ENCODE measurements at regions not wholly inside any gene's neighbourhood (a gene's known extent, or its start where the extent isn't known, plus 50 kb on each side); places are given as distances from the start of the nearest gene placed in this dataset.

DNA sequence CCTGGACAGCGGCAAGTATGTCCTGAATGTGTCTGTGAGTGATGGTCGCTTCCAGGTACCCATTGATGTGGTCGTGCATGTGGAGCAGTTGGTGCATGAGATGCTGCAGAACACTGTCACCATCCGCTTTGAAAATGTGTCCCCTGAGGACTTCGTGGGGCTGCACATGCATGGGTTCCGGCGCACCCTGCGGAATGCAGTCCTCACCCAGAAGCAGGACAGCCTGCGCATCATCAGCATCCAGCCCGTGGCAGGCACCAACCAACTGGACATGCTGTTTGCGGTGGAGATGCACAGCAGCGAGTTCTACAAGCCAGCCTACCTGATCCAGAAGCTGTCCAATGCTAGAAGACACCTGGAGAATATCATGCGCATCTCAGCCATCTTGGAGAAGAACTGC, 125.3 kb upstream of the MTNR1B start:
- no peaks in the 10 kb centered on the region for H3K9me3 ChIP-seq (ENCODE audit: control extremely low read depth in 1 of 5, control insufficient read depth in 4 of 5, insufficient read depth in 2 of 5, low read depth in 1 of 5, low read length in 4 of 5)
- H3K27me3 ChIP-seq (replicated peaks in 2 of 5; ENCODE audit: control insufficient read depth in 4 of 5, insufficient read depth in 5 of 5, low read length in 4 of 5) = no peaks in the 10 kb centered on the region
- 95% methylated on average over 13 of the region's 13 CpGs for WGBS (ENCODE audit: insufficient coverage)
- no peak overlapping the region for H3K27ac ChIP-seq (ENCODE audit: insufficient read depth in 1 of 2, low read depth in 1 of 2, low read length in 2 of 2, poor library complexity in 1 of 2, severe bottlenecking in 2 of 2)
- POLR2A ChIA-PET = no interaction called here
- H3K4me1 ChIP-seq (ENCODE audit: control extremely low read depth in 1 of 4, control insufficient read depth in 4 of 4, insufficient read depth in 4 of 4, low read length in 3 of 4) = no peaks in the 10 kb centered on the region
- H3K4me3 ChIP-seq (ENCODE audit: control insufficient read depth in 1 of 7, extremely low read depth in 1 of 7, insufficient read depth in 4 of 7, low read depth in 2 of 7, low read length in 6 of 7) = no peak overlapping the region
- CTCF ChIA-PET = interaction anchor here (1.2 kb wide), 1 partner anchor 9 kb away, joined by 3 read pairs; no protein-coding TSS in a partner anchor
- no peaks in the 10 kb centered on the region for H3K36me3 ChIP-seq (ENCODE audit: control insufficient read depth in 4 of 4, insufficient read depth in 4 of 4, low read length in 3 of 4)
- no peak for DNase-seq

DNA sequence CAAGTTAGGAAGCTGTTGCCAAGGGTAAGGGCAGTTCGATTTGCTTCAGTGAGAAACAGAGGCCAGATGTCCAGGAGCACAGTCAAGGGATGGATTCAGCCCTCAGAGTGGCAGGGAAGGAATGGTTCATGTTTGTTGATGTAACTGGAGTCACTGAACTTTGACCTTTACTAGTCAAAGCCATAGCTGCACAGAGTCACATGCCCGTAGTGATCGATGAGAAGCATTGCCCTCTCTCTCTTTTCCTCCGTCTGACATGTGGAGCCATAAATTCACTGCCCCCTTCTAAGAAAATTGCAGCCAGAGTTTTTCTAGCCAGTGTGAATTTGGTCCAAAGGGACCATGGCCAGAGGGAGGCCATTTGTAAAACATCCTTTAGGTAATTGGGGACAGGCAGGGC, 124.1 kb upstream of the MTNR1B start:
- H3K27me3 ChIP-seq (replicated peaks in 2 of 5; ENCODE audit: control insufficient read depth in 4 of 5, insufficient read depth in 5 of 5, low read length in 4 of 5) = no peaks in the 10 kb centered on the region
- no peaks in the 10 kb centered on the region for H3K36me3 ChIP-seq (ENCODE audit: control insufficient read depth in 4 of 4, insufficient read depth in 4 of 4, low read length in 3 of 4)
- no peaks in the 10 kb centered on the region for H3K9me3 ChIP-seq (ENCODE audit: control extremely low read depth in 1 of 5, control insufficient read depth in 4 of 5, insufficient read depth in 2 of 5, low read depth in 1 of 5, low read length in 4 of 5)
- H3K4me1 ChIP-seq (ENCODE audit: control extremely low read depth in 1 of 4, control insufficient read depth in 4 of 4, insufficient read depth in 4 of 4, low read length in 3 of 4) = no peaks in the 10 kb centered on the region
- ChIA-PET POLR2A (no interaction called here), CTCF (interaction anchor here (1.2 kb wide), 1 partner anchor 7 kb away, joined by 3 read pairs; no protein-coding TSS in a partner anchor)
- WGBS (ENCODE audit: insufficient coverage) = 98% methylated on average over 4 of the region's 4 CpGs
- H3K4me3 ChIP-seq (ENCODE audit: control insufficient read depth in 1 of 7, extremely low read depth in 1 of 7, insufficient read depth in 4 of 7, low read depth in 2 of 7, low read length in 6 of 7) = no peak overlapping the region
- DNase-seq = no peak
- no peak overlapping the region for H3K27ac ChIP-seq (ENCODE audit: insufficient read depth in 1 of 2, low read depth in 1 of 2, low read length in 2 of 2, poor library complexity in 1 of 2, severe bottlenecking in 2 of 2)

DNA sequence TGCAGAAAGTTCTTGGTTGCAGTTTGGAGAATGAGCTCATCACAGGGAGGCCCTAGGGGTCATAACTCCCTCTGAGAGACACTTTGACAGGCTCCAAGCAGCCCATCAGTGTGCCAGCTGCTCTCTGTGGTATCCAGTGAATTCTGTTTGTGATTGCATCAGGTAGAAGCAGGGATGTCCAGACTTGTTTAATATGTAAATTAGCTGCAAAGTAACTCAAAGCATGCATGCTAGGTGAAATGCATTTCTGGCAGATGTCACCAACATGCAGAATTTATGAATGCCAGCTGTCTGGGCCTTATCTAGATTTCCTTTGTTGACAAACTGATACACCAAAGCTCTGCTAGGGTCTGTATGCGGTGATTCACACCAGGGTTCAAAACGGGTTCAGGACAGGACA, 123.6 kb upstream of the MTNR1B start:
- CTCF ChIA-PET = interaction anchor here (0.8 kb wide), 1 partner anchor 9 kb away, joined by 3 read pairs; no protein-coding TSS in a partner anchor
- Histone ChIP-seq H3K36me3 (ENCODE audit: control insufficient read depth in 4 of 4, insufficient read depth in 4 of 4, low read length in 3 of 4) (no peaks in the 10 kb centered on the region), H3K4me3 (ENCODE audit: control insufficient read depth in 1 of 7, extremely low read depth in 1 of 7, insufficient read depth in 4 of 7, low read depth in 2 of 7, low read length in 6 of 7) (no peak overlapping the region), H3K9me3 (ENCODE audit: control extremely low read depth in 1 of 5, control insufficient read depth in 4 of 5, insufficient read depth in 2 of 5, low read depth in 1 of 5, low read length in 4 of 5) (no peaks in the 10 kb centered on the region), H3K4me1 (ENCODE audit: control extremely low read depth in 1 of 4, control insufficient read depth in 4 of 4, insufficient read depth in 4 of 4, low read length in 3 of 4) (no peaks in the 10 kb centered on the region), H3K27ac (ENCODE audit: insufficient read depth in 1 of 2, low read depth in 1 of 2, low read length in 2 of 2, poor library complexity in 1 of 2, severe bottlenecking in 2 of 2) (no peak overlapping the region), H3K27me3 (replicated peaks in 2 of 5; ENCODE audit: control insufficient read depth in 4 of 5, insufficient read depth in 5 of 5, low read length in 4 of 5) (no peaks in the 10 kb centered on the region)
- DNase-seq = no peak
- WGBS (ENCODE audit: insufficient coverage) = 58% methylated on average over 2 of the region's 2 CpGs
- POLR2A ChIA-PET = no interaction called here

DNA sequence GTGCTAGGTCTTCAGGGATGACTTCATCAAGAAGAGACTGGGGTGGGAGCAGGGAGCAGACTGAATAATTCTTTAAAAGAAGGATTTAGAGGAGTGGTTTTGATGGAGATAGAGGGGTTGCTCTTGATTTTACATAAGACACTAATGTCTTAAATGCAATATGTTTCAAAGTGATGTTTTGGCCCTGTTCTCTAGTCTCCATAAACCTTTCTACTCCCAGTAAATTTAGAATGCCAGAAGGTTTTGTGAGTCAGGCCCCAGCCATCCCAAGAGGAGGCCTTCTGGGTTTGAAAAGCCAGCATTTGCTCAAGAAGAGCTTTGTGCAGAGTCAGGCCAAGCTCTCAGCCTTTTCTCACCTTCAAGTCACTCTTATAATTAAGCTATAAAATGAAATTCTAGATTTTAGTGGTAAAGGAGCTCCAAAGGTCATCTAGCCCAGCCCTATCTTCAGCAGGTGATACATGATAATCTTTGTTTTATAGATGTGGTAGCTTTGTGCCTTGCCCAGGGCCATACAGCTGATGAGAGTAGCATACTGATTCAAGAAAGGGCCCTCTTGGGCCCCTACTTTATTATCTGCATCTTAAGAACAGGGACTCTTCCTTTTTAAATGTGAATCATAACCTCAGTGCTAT, 122.8 kb upstream of the MTNR1B start:
- CTCF ChIA-PET = interaction anchor here (0.8 kb wide), 1 partner anchor 8 kb away, joined by 3 read pairs; no protein-coding TSS in a partner anchor
- no peaks in the 10 kb centered on the region for H3K27me3 ChIP-seq (replicated peaks in 2 of 5; ENCODE audit: control insufficient read depth in 4 of 5, insufficient read depth in 5 of 5, low read length in 4 of 5)
- DNase-seq = no peak

DNA sequence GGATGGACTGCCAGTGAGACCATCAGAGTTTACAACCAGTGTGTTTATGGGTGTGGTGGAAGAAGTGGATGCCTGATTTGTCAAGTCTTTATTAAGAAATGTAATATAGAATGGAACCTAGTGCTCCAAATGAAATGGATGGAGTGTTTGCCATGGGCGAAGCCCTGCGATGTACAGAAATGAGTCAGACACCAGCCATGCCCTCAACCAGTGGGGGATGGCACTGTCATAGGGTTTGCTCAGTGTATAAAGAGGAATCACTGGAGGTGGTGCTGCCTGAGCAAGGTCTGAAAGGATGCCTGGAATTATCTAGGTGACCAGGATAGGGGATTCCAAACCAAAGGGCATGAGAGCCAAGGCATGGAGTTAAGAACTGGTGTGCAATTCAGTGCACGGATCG, 120.9 kb upstream of the MTNR1B start:
- peaks cover 0 to 5% (median 0%) of the 10 kb centered on the region in 4 experiments for H3K4me1 ChIP-seq (ENCODE audit: control extremely low read depth in 1 of 4, control insufficient read depth in 4 of 4, insufficient read depth in 4 of 4, low read length in 3 of 4)
- no peaks in the 10 kb centered on the region for H3K9me3 ChIP-seq (ENCODE audit: control extremely low read depth in 1 of 5, control insufficient read depth in 4 of 5, insufficient read depth in 2 of 5, low read depth in 1 of 5, low read length in 4 of 5)
- H3K36me3 ChIP-seq (ENCODE audit: control insufficient read depth in 4 of 4, insufficient read depth in 4 of 4, low read length in 3 of 4) = no peaks in the 10 kb centered on the region
- no peak overlapping the region for H3K27ac ChIP-seq (ENCODE audit: insufficient read depth in 1 of 2, low read depth in 1 of 2, low read length in 2 of 2, poor library complexity in 1 of 2, severe bottlenecking in 2 of 2)
- DNase-seq = no peak
- no peaks in the 10 kb centered on the region for H3K27me3 ChIP-seq (replicated peaks in 2 of 5; ENCODE audit: control insufficient read depth in 4 of 5, insufficient read depth in 5 of 5, low read length in 4 of 5)
- ChIA-PET CTCF (no interaction called here), POLR2A (no interaction called here)
- no peak overlapping the region for H3K4me3 ChIP-seq (ENCODE audit: control insufficient read depth in 1 of 7, extremely low read depth in 1 of 7, insufficient read depth in 4 of 7, low read depth in 2 of 7, low read length in 6 of 7)
- WGBS (ENCODE audit: insufficient coverage) = 91% methylated on average over 2 of the region's 4 CpGs

More for the DNA sequence above, 122.8 kb upstream of the MTNR1B start:
- H3K27ac ChIP-seq (ENCODE audit: insufficient read depth in 1 of 2, low read depth in 1 of 2, low read length in 2 of 2, poor library complexity in 1 of 2, severe bottlenecking in 2 of 2) = no peak overlapping the region
- POLR2A ChIA-PET = no interaction called here
- no peaks in the 10 kb centered on the region for H3K9me3 ChIP-seq (ENCODE audit: control extremely low read depth in 1 of 5, control insufficient read depth in 4 of 5, insufficient read depth in 2 of 5, low read depth in 1 of 5, low read length in 4 of 5)
- no peak overlapping the region for H3K4me3 ChIP-seq (ENCODE audit: control insufficient read depth in 1 of 7, extremely low read depth in 1 of 7, insufficient read depth in 4 of 7, low read depth in 2 of 7, low read length in 6 of 7)
- H3K36me3 ChIP-seq (ENCODE audit: control insufficient read depth in 4 of 4, insufficient read depth in 4 of 4, low read length in 3 of 4) = no peaks in the 10 kb centered on the region
- H3K4me1 ChIP-seq (ENCODE audit: control extremely low read depth in 1 of 4, control insufficient read depth in 4 of 4, insufficient read depth in 4 of 4, low read length in 3 of 4) = no peaks in the 10 kb centered on the region

DNA sequence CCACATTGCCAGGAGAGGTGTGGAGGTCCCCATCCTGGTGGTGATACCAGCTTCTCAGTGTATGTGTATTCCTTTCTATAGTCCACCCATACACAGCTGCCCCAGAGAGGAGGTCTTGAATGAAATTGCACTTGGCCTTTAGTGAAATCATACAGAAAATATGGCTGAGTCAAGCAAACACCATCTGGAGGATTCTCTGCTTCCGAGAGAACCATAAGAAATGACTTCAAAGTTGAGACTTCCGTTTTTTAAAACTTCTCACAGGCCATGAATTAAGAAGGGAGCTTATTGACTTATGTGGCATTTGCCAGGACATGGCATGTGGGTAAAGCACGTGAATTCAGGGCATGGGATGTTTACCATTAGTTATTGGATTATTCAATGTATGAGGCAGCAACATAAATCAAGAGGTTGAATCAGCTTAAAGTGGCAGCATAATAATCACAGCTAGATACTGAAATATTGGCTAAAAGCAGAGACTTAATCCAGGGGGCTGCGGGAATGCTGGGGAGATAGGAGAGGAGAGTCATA, 119.1 kb upstream of the MTNR1B start:
- ChIA-PET CTCF (no interaction called here), POLR2A (no interaction called here)
- H3K4me3 ChIP-seq (ENCODE audit: control insufficient read depth in 1 of 7, extremely low read depth in 1 of 7, insufficient read depth in 4 of 7, low read depth in 2 of 7, low read length in 6 of 7) = no peak overlapping the region
- peaks cover 0 to 3% (median 0%) of the 10 kb centered on the region in 5 experiments for H3K9me3 ChIP-seq (ENCODE audit: control extremely low read depth in 1 of 5, control insufficient read depth in 4 of 5, insufficient read depth in 2 of 5, low read depth in 1 of 5, low read length in 4 of 5)
- H3K27ac ChIP-seq (ENCODE audit: insufficient read depth in 1 of 2, low read depth in 1 of 2, low read length in 2 of 2, poor library complexity in 1 of 2, severe bottlenecking in 2 of 2) = no peak overlapping the region
- whole genome bisulfite sequencing (ENCODE audit: insufficient coverage) = 95% methylated on average over 4 of the region's 4 CpGs
- H3K27me3 ChIP-seq (replicated peaks in 2 of 5; ENCODE audit: control insufficient read depth in 4 of 5, insufficient read depth in 5 of 5, low read length in 4 of 5) = no peaks in the 10 kb centered on the region
- no peak for DNase-seq
- H3K4me1 ChIP-seq (ENCODE audit: control extremely low read depth in 1 of 4, control insufficient read depth in 4 of 4, insufficient read depth in 4 of 4, low read length in 3 of 4) = peaks cover 0 to 5% (median 0%) of the 10 kb centered on the region in 4 experiments
- H3K36me3 ChIP-seq (ENCODE audit: control insufficient read depth in 4 of 4, insufficient read depth in 4 of 4, low read length in 3 of 4) = no peaks in the 10 kb centered on the region

DNA sequence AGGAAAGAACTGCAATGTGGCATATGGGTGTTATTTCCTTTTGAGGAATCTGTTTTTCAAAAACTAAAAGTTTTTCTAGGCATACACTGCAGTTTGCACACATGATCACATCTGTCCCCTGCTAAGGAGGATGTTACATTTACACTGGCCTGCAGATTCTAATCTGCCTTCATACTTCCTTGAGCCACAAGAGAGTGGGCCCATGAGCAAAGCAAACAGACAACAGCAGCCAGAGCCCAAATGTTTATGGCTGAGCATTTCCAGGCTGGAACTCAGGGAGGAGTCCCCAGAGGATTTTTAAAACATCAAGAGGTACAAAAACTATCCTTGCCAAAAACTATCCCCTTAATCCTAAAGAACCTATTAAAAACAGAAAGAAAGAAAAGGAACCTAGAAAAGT, 117.2 kb upstream of the MTNR1B start:
- ChIA-PET CTCF (interaction anchor here (1.1 kb wide), 1 partner anchor 8 kb away, joined by 3 read pairs; no protein-coding TSS in a partner anchor), POLR2A (no interaction called here)
- peak in 2 of 3 donors; percentile 6 to 29 for DNase-seq
- Histone ChIP-seq H3K9me3 (ENCODE audit: control extremely low read depth in 1 of 5, control insufficient read depth in 4 of 5, insufficient read depth in 2 of 5, low read depth in 1 of 5, low read length in 4 of 5) (peaks cover 0 to 3% (median 0%) of the 10 kb centered on the region in 5 experiments), H3K4me3 (ENCODE audit: control insufficient read depth in 1 of 7, extremely low read depth in 1 of 7, insufficient read depth in 4 of 7, low read depth in 2 of 7, low read length in 6 of 7) (no peak overlapping the region), H3K36me3 (ENCODE audit: control insufficient read depth in 4 of 4, insufficient read depth in 4 of 4, low read length in 3 of 4) (no peaks in the 10 kb centered on the region), H3K27me3 (replicated peaks in 2 of 5; ENCODE audit: control insufficient read depth in 4 of 5, insufficient read depth in 5 of 5, low read length in 4 of 5) (no peaks in the 10 kb centered on the region), H3K27ac (ENCODE audit: insufficient read depth in 1 of 2, low read depth in 1 of 2, low read length in 2 of 2, poor library complexity in 1 of 2, severe bottlenecking in 2 of 2) (no peak overlapping the region), H3K4me1 (ENCODE audit: control extremely low read depth in 1 of 4, control insufficient read depth in 4 of 4, insufficient read depth in 4 of 4, low read length in 3 of 4) (peaks cover 0 to 5% (median 0%) of the 10 kb centered on the region in 4 experiments)
